ENCODE measurements at regions not wholly inside any gene's neighbourhood (a gene's known extent, or its start where the extent isn't known, plus 50 kb on each side); places are given as distances from the start of the nearest gene placed in this dataset.

GRCh38 chr2:126774761-126775160 is 118.8 kb downstream of the GYPC start:
- TF ChIP-seq POLR2A (IDR thresholded peaks at IDR 0.05) (no peak), CTCF (IDR thresholded peaks at IDR 0.05) (no peak)

Measured in adrenal gland (tissue), 5 donors.